H1 (cell line): ENCODE measurements at regions not wholly inside any gene's neighbourhood (a gene's known extent, or its start where the extent isn't known, plus 50 kb on each side); places are given as distances from the start of the nearest gene placed in this dataset.
A peak's percentile ranks its signal among the peaks of the same experiment; 100 is the strongest.

ENCODE experiments used
- BACH1 ChIP-seq: IDR thresholded peaks from 2 replicates; pipeline ENCODE4 v1.6.1; 2012; ENCODE audit warnings: low read length, improper control_type of control experiment
- CHD1 ChIP-seq: IDR thresholded peaks from 2 replicates; pipeline ENCODE4 v1.6.1; 2012; ENCODE audit warnings: low read depth, low read length, improper control_type of control experiment
- EGR1 ChIP-seq: IDR thresholded peaks from 2 replicates; pipeline ENCODE4 v1.6.1; 2011; ENCODE audit warnings: low read depth, low read length, borderline replicate concordance
- RAD21 ChIP-seq, 2 experiments: IDR thresholded peaks in 1 of 2; conservative IDR thresholded peaks in 1 of 2; 2 replicates each; pipeline ENCODE4 v1.6.1; 2011; ENCODE audit warnings: low read depth in 2 of 2, low read length in 2 of 2, improper control_type of control experiment in 1 of 2, inconsistent platforms in 1 of 2, mild to moderate bottlenecking in 1 of 2, moderate library complexity in 1 of 2
- RFX5 ChIP-seq: IDR thresholded peaks from 2 replicates; pipeline ENCODE4 v1.6.1; 2011; ENCODE audit warnings: low read depth, low read length, improper control_type of control experiment, borderline replicate concordance
- TAF1 ChIP-seq: IDR thresholded peaks from 2 replicates; pipeline ENCODE4 v1.6.1; 2011; ENCODE audit warnings: mild to moderate bottlenecking, low read depth, low read length

- no peak for TF ChIP-seq RFX5
- TF ChIP-seq RAD21 (IDR thresholded peaks at IDR 0.05 in 1 of 2, conservative IDR thresholded peaks at IDR 0.05 in 1 of 2; ENCODE audit: low read depth in 2 of 2, low read length in 2 of 2): peak; percentile 11 to 36; a peak in 2 of 4 replicates
- TF ChIP-seq BACH1: no peak
- TF ChIP-seq EGR1: no peak
- TF ChIP-seq CHD1: no peak
- no peak for TF ChIP-seq TAF1
Observed at GRCh38 chr4:177033135-177033534, 240.4 kb upstream of the VEGFC start (continued).
